GM21529 (cell line): ENCODE measurements at regions not wholly inside any gene's neighbourhood (a gene's known extent, or its start where the extent isn't known, plus 50 kb on each side); places are given as distances from the start of the nearest gene placed in this dataset.
"Not testable (repeated sequence)": the region's sequence is repeated elsewhere in the genome, so short reads cannot be mapped to it uniquely, and the experiment has no call there.

Experiments used
- ATAC-seq: cut with Tn5 transposase; IDR thresholded peaks from one replicate; pipeline ENCODE4 v1.9.1; 2021; ENCODE audit not compliant: unreplicated experiment

DNA sequence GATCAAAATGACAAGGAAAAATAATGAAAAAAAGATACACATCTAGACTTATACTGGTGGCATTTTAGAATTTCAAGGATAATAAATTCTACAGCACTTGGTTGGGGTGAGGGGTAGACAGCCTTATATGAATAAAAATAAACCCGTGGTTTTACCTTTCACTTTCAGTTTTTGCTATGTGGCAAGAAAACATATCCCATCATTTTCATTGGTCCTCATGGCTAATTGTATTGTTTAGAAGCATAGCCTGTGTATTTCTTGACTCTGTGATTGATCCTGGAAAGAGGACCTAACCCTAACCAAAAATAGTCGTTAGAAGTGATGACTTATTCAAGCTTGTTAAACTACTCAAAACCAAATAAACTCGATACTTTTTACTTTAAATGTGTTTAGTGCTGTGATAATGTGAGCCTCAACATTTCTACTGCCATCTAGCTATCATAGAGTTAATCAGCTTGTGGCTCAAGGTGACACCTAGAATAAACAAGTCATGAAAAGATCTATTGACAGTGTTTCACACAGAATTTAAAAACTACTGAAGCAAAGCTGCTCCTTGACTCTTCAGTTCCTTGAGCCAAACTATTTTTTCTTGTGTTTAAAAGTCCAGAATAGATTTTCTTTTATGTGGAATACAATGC, 153.3 kb upstream of the IZUMO3 start:
- ATAC-seq = no peak

DNA sequence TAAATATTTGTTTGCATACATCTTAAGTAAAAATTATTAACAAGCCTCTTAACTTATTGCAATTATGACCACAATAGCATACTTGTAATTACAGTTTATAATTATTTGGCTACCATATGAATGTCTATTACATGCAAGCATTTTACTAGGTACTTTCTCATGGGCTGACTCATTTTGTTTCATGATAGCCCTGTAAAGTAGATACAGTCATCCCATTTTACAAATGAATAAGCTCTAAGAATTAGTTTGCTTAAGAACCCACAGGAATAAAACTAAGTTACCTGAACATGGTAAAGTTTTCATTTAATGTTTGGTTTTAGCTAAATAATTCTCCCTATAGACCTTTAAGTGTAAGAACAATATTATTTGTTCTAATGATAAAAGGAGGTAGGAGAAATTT, 126.6 kb upstream of the IZUMO3 start:
- ATAC-seq = no peak

- ATAC-seq = no peak
Observed at GRCh38 chr9:24657387-24657786, 111.7 kb upstream of the IZUMO3 start.

DNA sequence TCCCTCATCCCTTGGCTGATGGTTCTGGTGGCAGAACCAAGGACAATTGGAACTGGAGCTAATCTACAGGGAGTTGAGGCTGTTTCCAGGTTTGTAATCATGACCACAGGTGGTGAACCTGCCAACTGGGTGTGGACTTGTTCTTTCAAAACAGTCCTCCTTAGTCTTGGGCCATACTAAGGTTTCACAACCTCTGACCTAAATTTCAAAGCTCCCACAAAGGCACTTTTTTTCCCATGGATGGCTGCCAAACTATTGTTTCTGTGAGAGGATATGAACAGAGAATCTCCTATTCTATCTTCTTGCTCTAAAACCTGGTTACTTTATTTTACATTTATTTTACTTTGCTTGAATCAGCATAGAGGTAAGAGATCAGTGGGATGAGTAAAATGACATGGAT, 106.5 kb upstream of the IZUMO3 start:
- ATAC-seq = no peak

DNA sequence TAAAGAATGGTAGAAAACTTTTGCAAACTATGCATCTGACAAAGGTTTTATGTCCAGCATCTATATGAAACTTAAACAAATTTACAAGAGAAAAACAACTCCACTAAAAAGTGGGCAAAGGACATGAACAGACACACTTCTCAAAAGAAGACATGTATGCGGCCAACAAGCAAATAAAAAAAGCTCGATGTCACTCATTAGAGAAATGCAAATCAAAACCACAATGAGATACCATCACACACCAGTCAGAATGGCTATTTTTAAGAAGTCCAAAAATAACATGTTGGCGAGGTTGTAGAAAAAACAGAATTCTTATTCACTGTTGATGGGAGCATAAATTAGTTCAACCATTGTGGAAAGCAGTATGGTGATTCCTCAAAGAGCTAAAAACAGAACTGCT, 83.1 kb upstream of the IZUMO3 start:
- not testable (repeated sequence) for ATAC-seq

- ATAC-seq = no peak
Observed at GRCh38 chr9:24625097-24625496, 79.4 kb upstream of the IZUMO3 start.

- no peak for ATAC-seq
Observed at GRCh38 chr9:24624481-24624880, 78.8 kb upstream of the IZUMO3 start.

GRCh38 chr9:24620741-24621140, 75.0 kb upstream of the IZUMO3 start:
- no peak for ATAC-seq

GRCh38 chr9:24616863-24617262, 71.2 kb upstream of the IZUMO3 start:
- ATAC-seq = no peak

DNA sequence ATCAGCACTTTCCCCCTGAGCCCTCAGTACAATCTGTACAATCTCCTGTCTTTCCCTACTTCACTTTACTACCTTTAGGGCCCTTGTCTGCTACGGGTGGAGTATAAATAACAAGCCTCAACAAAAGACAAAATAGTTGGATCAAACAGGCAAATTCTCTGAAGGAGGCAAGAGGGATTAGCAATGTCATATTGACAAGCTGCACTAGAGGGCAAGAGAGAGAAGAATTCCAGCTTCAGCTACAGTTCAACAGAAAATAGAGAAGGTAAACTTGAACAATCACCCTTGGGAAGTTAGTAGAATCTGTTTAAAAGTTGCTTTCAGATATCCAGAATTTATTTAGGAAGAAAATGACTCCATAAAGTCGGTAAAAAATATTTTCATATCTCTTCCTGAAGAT, 68.4 kb upstream of the IZUMO3 start:
- no peak for ATAC-seq

- ATAC-seq = no peak
Observed at GRCh38 chr9:24608599-24608998, 62.9 kb upstream of the IZUMO3 start.

DNA sequence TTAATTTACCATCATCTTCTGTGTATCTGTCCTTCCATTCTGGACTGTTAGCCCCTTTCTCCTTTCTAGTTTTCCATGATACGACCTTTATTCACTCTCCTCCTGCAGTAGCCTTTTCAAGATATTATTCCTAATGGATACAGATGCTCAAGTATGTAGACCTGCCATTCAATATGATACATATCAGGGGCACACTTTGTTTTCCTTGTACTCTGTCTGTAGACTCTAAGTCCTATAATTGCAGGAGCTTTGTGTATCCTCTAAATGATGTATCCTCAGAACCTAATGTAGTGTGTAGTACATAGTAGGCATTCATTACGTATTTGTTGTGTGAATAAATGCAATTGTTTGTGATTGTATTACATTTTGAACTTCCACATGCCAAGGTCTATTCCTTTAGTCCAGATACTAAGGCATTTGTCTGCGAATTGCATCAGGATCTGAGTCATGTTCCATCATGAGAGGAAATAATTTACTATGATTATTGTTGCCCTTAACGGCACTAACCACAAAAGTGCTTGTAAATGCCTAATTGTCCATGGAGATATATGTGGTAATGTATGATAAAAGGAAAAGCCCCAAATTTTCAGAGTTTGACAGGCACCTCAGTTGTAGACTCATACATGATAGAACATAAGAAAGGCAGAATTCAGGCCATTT, 57.1 kb upstream of the IZUMO3 start:
- ATAC-seq = no peak
